HG02588 (cell line): ENCODE measurements at regions not wholly inside any gene's neighbourhood (a gene's known extent, or its start where the extent isn't known, plus 50 kb on each side); places are given as distances from the start of the nearest gene placed in this dataset.
"Not testable (repeated sequence)": the region's sequence is repeated elsewhere in the genome, so short reads cannot be mapped to it uniquely, and the experiment has no call there.

Source experiments
- ATAC-seq: cut with Tn5 transposase; IDR thresholded peaks from one replicate; pipeline ENCODE4 v1.9.1; 2021; ENCODE audit warnings: mild to moderate bottlenecking, moderate library complexity; ENCODE audit not compliant: unreplicated experiment

GRCh38 chr3:29176501-29176900 lies 104.4 kb upstream of the RBMS3 start:
- ATAC-seq, result no peak

- no peak for ATAC-seq
Measured at GRCh38 chr3:29178809-29179793, 101.8 kb upstream of the RBMS3 start.

GRCh38 chr3:29181149-29181780 lies 99.6 kb upstream of the RBMS3 start:
- ATAC-seq, result no peak

GRCh38 chr3:29181872-29182271 lies 99.0 kb upstream of the RBMS3 start:
- no peak for ATAC-seq

- ATAC-seq, result not testable (repeated sequence)
Measured at GRCh38 chr3:29182828-29183227, 98.0 kb upstream of the RBMS3 start.

- ATAC-seq, result no peak
Measured at GRCh38 chr3:29183346-29184087, 97.4 kb upstream of the RBMS3 start.

GRCh38 chr3:29185706-29186105 lies 95.2 kb upstream of the RBMS3 start:
- no peak for ATAC-seq

GRCh38 chr3:29186131-29186599 lies 94.7 kb upstream of the RBMS3 start:
- no peak for ATAC-seq

- no peak for ATAC-seq
Measured at GRCh38 chr3:29186982-29187725, 93.7 kb upstream of the RBMS3 start.

GRCh38 chr3:29189328-29189727 lies 91.5 kb upstream of the RBMS3 start:
- no peak for ATAC-seq

GRCh38 chr3:29194139-29194538 lies 86.7 kb upstream of the RBMS3 start:
- no peak for ATAC-seq

GRCh38 chr3:29195056-29195455 lies 85.8 kb upstream of the RBMS3 start:
- ATAC-seq, result no peak

- no peak for ATAC-seq
Measured at GRCh38 chr3:29201604-29202003, 79.3 kb upstream of the RBMS3 start.

- ATAC-seq, result no peak
Measured at GRCh38 chr3:29202378-29202777, 78.5 kb upstream of the RBMS3 start.

GRCh38 chr3:29203851-29204250 lies 77.0 kb upstream of the RBMS3 start:
- no peak for ATAC-seq

GRCh38 chr3:29207427-29207826 lies 73.4 kb upstream of the RBMS3 start:
- ATAC-seq, result no peak

GRCh38 chr3:29212789-29213433 lies 68.0 kb upstream of the RBMS3 start:
- no peak for ATAC-seq

GRCh38 chr3:29214009-29214658 lies 66.7 kb upstream of the RBMS3 start:
- ATAC-seq, result no peak

GRCh38 chr3:29215948-29216347 lies 64.9 kb upstream of the RBMS3 start:
- no peak for ATAC-seq

- no peak for ATAC-seq
Measured at GRCh38 chr3:29226706-29227105, 54.2 kb upstream of the RBMS3 start.
